ENCODE measurements at regions not wholly inside any gene's neighbourhood (a gene's known extent, or its start where the extent isn't known, plus 50 kb on each side); places are given as distances from the start of the nearest gene placed in this dataset.

GRCh38 chr11:27187848-27188621, 147.4 kb downstream of the BBOX1 start:
- no peak for DNase-seq

- no peak for DNase-seq
Observed at GRCh38 chr11:27187075-27187847, 146.6 kb downstream of the BBOX1 start.

DNA sequence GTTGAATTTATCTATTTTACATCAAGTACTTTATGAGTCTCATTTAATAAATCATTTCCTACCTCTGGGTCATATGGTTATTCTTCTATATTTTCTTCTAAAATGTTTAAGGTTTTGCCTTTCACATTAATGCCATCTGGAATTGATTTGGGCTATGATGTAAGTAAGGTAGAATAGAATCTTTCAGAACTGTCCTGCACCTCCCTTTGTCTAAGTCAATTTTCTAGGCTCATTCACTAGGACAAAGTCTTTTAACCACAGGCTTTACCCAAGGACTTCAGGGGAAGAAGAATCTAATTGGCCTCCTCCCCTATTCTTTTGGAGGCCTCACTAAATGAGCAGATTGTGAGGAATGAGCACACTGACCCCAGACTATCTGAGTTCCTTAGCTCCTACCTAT, 146.0 kb downstream of the BBOX1 start:
- no peak for DNase-seq

DNA sequence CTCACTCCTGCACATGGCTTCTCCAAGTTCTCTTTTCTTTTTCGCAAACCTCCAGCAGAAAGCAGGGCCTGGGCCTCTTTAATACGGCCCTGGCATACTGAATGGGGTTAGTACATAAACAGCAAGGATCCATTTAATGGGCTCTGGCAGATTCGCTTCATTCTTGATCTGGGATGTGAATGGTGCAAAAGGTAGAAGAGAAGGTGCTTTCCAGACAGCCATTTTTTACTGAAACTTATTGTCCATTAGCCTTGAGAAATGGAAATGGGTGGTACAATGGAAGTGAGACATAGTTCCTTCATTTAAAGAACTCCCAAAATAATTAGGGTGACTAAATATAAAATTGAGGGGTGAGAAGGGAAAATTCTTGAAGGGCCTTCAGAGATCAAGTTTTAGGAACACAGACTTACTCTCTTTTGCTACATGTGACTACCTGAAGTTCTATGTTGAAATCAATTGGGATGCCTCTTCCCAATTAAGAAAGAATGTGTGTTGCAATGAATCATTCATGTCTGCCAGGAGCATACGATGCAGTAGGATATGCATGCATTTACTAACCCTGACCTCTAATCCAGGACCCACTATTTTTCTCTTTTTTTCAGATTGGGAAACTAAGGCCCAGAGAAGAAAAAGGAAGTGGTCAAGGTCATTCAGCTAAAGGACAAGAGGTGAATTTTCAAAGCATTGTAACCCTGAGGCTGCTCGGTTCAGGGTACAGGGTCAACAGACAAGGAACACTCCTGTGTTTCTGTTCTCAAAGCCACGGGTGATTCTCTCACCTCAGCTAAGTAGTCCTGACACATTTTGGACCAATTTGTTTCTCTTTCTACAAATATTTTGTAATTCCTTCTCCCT, 144.1 kb downstream of the BBOX1 start:
- no peak for DNase-seq

GRCh38 chr11:27183672-27184457, 143.2 kb downstream of the BBOX1 start:
- DNase-seq, result no peak

DNA sequence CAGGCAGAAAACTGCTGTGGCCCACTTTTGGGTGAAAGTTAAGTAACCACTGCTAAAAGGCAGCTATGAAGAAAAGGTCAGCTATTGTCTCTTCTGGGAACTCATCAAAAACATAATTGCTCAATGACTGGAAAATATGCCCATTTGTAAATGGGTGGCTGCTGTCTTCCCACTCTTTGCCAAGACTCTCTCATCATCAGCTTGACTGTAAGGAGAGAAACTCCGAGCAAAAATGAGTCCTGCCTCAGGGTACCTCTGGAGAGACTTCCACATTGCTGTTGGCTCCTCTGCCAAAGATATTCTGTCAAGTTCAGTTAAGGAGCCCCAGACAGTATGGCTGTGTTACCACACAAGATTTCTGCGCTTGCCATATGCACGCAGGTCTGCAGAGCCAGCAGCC, 138.7 kb downstream of the BBOX1 start:
- no peak for DNase-seq

GRCh38 chr11:27178859-27179258, 138.2 kb downstream of the BBOX1 start:
- no peak for DNase-seq
